GM19023 (cell line): ENCODE measurements at regions not wholly inside any gene's neighbourhood (a gene's known extent, or its start where the extent isn't known, plus 50 kb on each side); places are given as distances from the start of the nearest gene placed in this dataset.

Source experiments
- ATAC-seq: cut with Tn5 transposase; IDR thresholded peaks from one replicate; pipeline ENCODE4 v1.9.1; 2021; ENCODE audit warnings: mild to moderate bottlenecking, moderate library complexity; ENCODE audit not compliant: unreplicated experiment

DNA sequence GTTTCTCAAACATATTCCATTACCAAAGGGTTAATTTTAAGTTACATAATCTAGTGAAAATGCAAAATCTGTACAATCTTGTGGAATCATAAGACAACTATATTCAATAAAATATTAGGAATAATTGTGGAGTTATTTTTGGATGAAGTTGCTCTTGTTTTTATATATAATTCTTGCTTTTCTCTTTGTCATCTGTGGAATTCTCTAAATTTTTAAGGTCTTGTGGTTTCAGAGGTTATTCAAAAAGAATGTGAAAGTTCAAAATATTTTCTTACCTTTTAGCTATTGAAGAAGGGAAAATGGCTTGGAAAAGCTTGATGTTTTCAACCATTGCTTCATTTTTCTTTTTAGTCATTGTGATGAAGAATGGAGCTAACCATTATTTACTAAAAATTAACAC is 552.1 kb downstream of the TFEC start:
- no peak for ATAC-seq

- no peak for ATAC-seq
Observed at GRCh38 chr7:115477193-115477651, 553.3 kb downstream of the TFEC start.

- ATAC-seq, result no peak
Observed at GRCh38 chr7:115476671-115477181, 553.8 kb downstream of the TFEC start.

DNA sequence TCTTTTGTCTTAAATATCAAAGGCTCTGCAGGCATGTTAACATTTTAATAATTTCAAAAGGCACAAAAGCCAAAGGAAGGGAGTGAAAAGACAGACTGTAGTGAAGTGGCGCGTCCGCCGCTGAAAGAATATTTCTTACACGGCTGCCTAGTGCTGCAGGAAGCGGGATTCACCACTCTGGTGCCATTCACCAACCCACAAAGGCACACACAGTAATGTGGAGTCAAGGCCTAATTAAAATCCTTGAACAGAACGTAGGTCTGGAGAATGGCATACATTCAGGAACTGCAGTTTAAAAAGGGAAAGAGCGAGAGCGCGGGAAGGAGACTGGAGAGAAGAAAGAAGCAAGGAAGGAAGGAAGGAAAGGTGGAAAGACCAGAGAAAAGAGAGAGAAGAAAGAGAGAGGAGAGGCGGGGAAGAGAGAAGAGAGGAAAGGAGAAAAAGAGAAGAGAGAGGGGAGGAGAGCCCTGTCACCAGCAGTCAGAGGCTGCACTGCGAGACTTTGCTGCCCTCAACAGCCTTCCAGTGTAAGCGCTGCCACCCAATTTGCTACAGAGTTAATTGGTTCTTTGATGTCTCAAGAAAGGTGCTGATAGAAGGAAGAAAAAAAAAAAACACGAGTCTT is 554.0 kb downstream of the MDFIC start:
- no peak for ATAC-seq

DNA sequence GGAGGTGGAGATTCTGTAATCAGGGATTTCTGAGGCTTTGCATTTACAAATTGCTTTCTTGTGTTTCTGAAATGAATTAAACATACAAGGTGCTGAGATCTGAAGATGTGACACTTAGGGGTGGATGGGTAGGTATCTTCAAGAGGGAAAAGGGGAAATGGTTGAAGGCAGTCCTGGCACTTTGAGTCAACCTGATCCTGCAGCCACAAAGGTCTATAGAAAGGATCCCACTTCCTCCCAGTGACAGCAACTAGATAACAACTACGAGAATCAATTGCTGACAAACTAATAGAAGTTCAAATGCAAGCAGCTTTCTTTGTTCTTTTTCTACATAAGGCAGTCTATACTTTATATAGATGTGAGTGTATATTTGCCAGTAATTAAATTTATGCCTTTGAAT is 553.3 kb downstream of the MDFIC start:
- no peak for ATAC-seq

DNA sequence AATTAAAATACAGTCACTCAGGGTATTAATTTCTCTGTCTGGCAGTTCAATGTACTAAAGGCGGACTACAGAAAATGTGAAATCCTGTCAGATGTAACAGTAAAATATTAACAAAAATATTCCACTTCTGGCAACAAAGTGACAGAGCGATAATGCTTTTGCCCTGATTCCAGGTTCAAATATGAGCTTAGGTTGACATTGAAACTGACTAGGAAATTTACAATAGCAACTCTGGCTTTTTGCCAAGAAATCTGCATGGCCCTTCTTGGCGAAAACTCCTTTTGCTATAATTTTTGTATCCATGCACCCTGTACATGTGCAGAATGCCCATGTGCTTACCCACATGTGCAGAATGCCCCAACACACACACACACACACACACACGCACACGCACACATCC is 552.2 kb downstream of the MDFIC start:
- no peak for ATAC-seq

GRCh38 chr7:115471891-115472290 is 550.0 kb downstream of the MDFIC start:
- no peak for ATAC-seq

DNA sequence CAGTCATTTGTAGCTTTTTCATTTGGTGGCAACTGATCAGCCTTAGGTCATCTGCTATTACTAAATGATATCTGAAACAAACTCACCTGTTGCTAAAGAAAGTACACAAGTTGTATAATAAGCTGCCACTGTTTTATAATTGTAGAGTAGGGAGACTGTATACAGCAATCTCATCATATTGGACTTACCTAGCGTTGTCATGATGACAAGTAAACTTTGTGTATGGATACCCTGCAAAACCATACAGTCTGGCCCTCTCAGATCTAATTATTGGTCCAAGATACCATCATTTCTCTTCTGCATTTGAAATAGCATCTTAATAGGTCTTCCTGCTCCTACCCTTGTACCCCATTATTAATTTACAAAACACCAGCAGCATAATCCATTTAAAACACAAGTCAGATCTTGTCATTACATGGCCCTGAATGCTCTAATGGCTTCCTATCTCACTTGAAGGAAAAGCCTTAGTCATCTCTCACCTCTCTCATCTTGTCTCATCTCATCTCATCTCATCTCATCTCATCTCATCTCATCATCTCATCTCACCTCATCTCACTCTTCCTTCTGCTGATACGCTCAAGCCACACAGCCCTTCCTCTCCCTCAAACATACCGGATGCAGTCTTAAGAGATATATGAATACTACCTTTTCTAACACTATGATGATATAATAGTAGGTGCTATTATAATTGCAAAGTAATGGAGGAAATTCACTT is 540.6 kb downstream of the MDFIC start:
- ATAC-seq, result no peak

GRCh38 chr7:115449689-115450088 is 527.8 kb downstream of the MDFIC start:
- no peak for ATAC-seq

DNA sequence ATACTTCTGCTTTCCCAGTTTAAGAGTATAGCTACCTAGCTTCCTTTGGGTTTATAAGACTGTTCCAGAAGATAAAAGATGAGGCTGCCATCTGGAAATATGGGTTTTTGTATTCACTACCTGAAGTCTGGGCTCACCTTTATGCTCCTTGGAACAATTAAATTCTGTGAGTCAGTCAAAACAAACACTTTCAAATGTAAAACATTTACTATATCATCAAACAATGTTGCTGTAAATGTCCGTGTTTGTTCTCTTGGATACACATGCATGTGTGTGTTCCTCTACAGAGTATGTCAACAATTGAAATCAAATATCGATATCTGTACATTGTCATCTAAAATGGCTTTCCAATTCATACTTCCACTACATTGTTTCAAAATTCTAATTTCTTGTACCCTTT is 525.6 kb downstream of the MDFIC start:
- ATAC-seq, result no peak

DNA sequence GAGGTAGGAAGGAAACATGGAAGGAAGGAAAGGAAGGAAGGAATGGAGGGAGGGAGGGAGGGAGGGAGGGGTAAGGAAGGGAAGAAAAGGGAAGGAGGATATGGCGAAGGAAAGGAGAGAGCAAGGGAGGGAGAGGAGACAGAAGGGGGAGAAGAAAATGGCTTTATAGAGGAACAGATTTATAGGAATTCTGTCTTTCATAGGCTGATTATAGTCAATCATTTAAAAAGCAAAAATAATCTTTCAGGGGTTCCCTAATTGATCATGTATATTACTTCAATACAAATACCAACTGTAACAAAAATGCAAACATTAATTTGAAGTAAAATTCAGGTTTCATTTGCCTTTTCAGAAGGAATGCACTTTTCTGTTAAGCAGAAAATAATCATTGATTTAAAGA is 519.1 kb downstream of the MDFIC start:
- ATAC-seq, result no peak

- ATAC-seq, result peak; percentile 92
Observed at GRCh38 chr7:115435178-115435577, 513.3 kb downstream of the MDFIC start.

GRCh38 chr7:115429918-115430317 is 508.0 kb downstream of the MDFIC start:
- no peak for ATAC-seq

DNA sequence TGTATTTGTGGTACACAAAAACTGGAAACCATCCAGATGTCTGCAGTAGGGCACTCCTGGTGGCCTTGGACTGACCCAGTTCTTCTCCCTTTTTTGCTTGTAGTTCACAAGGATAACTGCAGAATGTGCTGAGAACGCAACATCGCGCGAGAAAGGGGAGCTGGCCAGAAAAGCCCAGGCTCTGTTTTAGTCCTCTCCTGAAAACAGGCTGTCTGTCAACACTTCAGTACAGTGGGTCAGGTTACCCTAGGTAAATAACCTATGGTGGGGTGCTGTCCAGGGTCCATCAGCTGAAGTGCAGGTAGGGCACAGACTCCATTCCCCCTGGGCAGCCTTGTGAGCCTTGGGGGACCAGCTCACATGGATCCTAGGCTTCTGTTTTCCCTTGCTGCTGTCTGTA is 495.8 kb downstream of the MDFIC start:
- no peak for ATAC-seq

GRCh38 chr7:115410972-115411686 is 489.2 kb downstream of the MDFIC start:
- ATAC-seq, result peak; percentile 69

DNA sequence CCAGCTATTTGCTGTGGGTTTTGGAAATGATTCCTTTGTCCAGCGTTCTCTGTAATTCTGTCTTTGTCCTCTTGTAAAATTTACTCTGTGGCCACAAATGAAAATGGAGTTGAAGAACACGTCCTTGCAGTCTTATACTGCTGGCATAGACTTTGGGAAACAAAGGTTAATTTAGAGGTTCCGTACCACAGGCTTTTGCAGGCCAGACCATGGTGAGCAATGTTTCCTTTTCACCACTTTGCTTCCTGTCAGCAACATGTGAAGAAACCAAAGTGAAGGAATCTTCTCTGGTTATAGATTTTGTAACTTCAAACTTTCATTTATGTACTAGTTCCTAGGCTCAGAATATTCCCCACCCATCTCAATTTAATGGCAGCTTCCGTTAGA is 488.5 kb downstream of the MDFIC start:
- ATAC-seq, result no peak

GRCh38 chr7:115409682-115410433 is 488.0 kb downstream of the MDFIC start:
- no peak for ATAC-seq

DNA sequence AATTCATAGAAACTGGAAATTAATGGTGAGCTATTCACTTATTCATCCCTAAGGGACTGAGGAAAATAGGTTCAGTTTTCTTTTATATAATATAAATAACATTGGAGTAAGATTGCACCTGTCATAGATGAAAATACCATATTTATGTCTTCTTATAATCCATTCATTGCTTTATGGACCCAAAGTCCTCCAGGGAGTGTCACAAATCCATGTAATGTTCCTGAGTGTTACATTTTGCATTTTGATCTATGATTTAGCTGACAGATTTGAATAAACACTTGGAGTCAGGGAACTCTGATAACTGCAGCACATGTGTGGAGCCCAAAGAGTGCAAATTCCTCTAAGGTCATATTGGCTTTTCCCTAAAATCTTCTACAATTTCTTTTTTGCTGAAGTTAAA is 484.3 kb downstream of the MDFIC start:
- ATAC-seq, result no peak

DNA sequence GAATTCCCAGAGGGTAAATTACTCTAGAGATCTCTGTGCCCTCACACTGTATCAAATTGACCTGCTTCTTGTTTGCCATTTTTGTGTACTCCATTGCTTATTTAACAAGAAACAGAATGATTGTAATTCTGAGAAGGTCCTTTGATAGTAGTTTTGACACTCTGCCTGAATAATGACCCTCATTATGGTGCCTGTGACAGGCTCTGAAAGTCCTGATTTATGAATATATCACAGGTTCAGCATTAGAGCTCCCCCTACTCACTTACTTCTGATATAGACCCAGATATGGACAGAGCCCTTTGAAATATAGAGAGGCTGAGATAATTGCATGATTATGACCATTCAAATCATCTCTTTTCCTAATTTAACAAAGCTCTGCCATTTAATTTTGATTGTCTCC is 465.2 kb downstream of the MDFIC start:
- ATAC-seq, result no peak

DNA sequence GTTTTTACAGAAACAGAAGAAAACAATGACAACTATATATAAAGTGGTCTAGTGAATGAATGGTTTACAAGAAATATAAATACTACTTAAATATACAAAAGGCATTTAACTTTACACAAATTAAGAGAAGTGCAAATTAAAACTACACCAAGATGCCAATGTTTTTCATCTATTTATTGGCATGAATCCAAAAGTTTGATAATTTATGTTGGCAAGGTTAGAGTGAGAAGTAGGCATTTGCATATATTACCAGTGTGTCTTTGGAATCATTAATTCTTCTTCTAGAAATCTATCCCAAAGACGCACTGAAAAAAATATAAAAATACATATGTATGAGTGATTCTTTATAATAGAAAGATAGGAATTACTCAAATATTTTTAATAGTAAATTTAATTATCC is 457.4 kb downstream of the MDFIC start:
- ATAC-seq, result no peak

- ATAC-seq, result no peak
Observed at GRCh38 chr7:115368998-115369397, 447.1 kb downstream of the MDFIC start.
